ENCODE measurements at regions not wholly inside any gene's neighbourhood (a gene's known extent, or its start where the extent isn't known, plus 50 kb on each side); places are given as distances from the start of the nearest gene placed in this dataset.
"Not testable (repeated sequence)": the region's sequence is repeated elsewhere in the genome, so short reads cannot be mapped to it uniquely, and the experiment has no call there.

DNA sequence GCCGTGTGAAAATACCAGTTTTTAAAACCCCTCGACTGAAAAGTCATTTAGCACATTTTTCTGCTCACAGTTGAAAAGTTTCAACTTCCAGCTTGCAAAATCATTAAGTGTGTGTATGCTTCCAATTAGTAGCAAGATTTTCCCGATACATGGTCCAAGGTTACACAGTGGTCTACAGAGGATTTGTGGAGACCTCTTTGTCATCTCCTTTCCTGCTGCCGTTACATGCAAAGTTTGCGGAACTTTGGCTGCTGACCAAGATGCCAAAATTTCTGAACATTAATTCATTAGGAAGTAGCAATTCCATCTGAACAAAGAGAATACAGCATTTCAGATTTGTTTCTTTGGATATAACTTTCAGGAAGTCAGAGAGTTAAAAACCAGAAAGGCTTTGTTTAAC is 474.6 kb downstream of the PLCL1 start:
- H4K91ac ChIP-seq (ENCODE audit: low read depth, low read length, poor library complexity), result no peak overlapping the region
- H3K27ac ChIP-seq (replicated peaks; ENCODE audit: low read length), result no peak overlapping the region
- no peak overlapping the region for H4K8ac ChIP-seq (ENCODE audit: low read depth, low read length)

DNA sequence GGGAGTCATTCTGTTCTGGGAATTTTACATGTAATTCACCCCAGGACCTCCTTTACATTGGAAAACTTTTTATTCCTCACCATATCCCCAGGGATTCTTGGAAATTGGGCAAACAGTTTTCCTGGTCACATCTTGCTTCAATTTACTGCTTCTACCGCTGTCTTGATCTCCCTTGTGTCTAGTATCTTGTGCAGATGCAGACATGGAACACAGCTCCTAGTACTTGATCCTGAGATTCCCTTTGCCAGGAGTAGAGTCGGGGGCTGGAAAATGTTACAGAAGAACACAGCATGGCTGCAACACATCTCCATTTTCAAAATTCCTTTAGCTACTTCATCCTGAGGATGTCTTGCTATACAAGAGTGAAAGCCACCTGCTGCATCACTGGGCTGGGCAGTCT is 472.8 kb downstream of the PLCL1 start:
- DNase-seq (ENCODE audit: low spot score), result no peak
- H2BK120ac ChIP-seq (ENCODE audit: low read depth, low read length), result no peak overlapping the region

More for the DNA sequence above, 474.6 kb downstream of the PLCL1 start:
- Histone ChIP-seq H3K36me3 (replicated peaks in 1 of 2; ENCODE audit: control insufficient read depth in 2 of 2, insufficient read depth in 2 of 2, low read length in 2 of 2) (no peaks in the 10 kb centered on the region), H2BK12ac (ENCODE audit: low read length) (no peak overlapping the region), H2BK120ac (ENCODE audit: low read depth, low read length) (no peak overlapping the region), H2AK5ac (ENCODE audit: low read depth, low read length) (no peak overlapping the region), H3K79me1 (ENCODE audit: low read depth, low read length) (no peaks in the 10 kb centered on the region), H2BK5ac (ENCODE audit: low read length) (no peak overlapping the region), H3K4me1 (ENCODE audit: control insufficient read depth in 2 of 2, insufficient read depth in 1 of 2, low read depth in 1 of 2, low read length in 2 of 2) (no peaks in the 10 kb centered on the region), H2BK15ac (ENCODE audit: low read length) (no peak overlapping the region), H3K27me3 (ENCODE audit: control insufficient read depth in 3 of 3, insufficient read depth in 3 of 3, low read depth in 1 of 3, low read length in 3 of 3) (peaks cover 0 to 3% (median 0%) of the 10 kb centered on the region in 3 experiments), H3K4ac (ENCODE audit: low read length) (no peak overlapping the region), H3K18ac (ENCODE audit: low read length) (no peak overlapping the region), H2AFZ (ENCODE audit: low read length) (no peak overlapping the region), H3K23ac (ENCODE audit: low read depth, low read length, poor library complexity) (no peak overlapping the region), H3K4me2 (ENCODE audit: insufficient read depth, low read length, poor library complexity, severe bottlenecking) (no peak overlapping the region), H3K9ac (ENCODE audit: low read depth, low read length, poor library complexity) (no peak overlapping the region), H3K14ac (ENCODE audit: low read length) (no peak overlapping the region), H3K4me3 (ENCODE audit: low read length in 2 of 2) (no peak overlapping the region), H3K9me3 (replicated peaks in 1 of 2; ENCODE audit: control insufficient read depth in 2 of 2, insufficient read depth in 1 of 2, low read depth in 1 of 2, low read length in 2 of 2) (no peaks in the 10 kb centered on the region)
- WGBS, 2 donors (ENCODE audit: extremely low coverage in 2 of 2, insufficient read length in 2 of 2, insufficient replicate concordance in 1 of 2), result no CpG with 5 or more reads among the region's 5 CpGs
- DNase-seq (ENCODE audit: low spot score), result no peak

GRCh38 chr2:198273660-198274059 is 469.3 kb downstream of the PLCL1 start:
- H3K14ac ChIP-seq (ENCODE audit: low read length), result no peak overlapping the region
- no peaks in the 10 kb centered on the region for H3K27me3 ChIP-seq (ENCODE audit: control insufficient read depth in 3 of 3, insufficient read depth in 3 of 3, low read depth in 1 of 3, low read length in 3 of 3)
- no peak overlapping the region for H2AFZ ChIP-seq (ENCODE audit: low read length)
- H3K9me3 ChIP-seq (replicated peaks in 1 of 2; ENCODE audit: control insufficient read depth in 2 of 2, insufficient read depth in 1 of 2, low read depth in 1 of 2, low read length in 2 of 2), result no peaks in the 10 kb centered on the region
- H3K79me1 ChIP-seq (ENCODE audit: low read depth, low read length), result no peaks in the 10 kb centered on the region
- no peak for DNase-seq (ENCODE audit: low spot score)
- H3K4ac ChIP-seq (ENCODE audit: low read length), result no peak overlapping the region
- H2BK5ac ChIP-seq (ENCODE audit: low read length), result no peak overlapping the region
- H3K9ac ChIP-seq (ENCODE audit: low read depth, low read length, poor library complexity), result no peak overlapping the region
- H3K4me2 ChIP-seq (ENCODE audit: insufficient read depth, low read length, poor library complexity, severe bottlenecking), result no peak overlapping the region
- H3K27ac ChIP-seq (replicated peaks; ENCODE audit: low read length), result no peak overlapping the region
- H4K91ac ChIP-seq (ENCODE audit: low read depth, low read length, poor library complexity), result no peak overlapping the region
- no peak overlapping the region for H3K18ac ChIP-seq (ENCODE audit: low read length)
- WGBS, 2 donors (ENCODE audit: extremely low coverage in 2 of 2, insufficient read length in 2 of 2, insufficient replicate concordance in 1 of 2), result no CpG with 5 or more reads among the region's 1 CpG
- no peaks in the 10 kb centered on the region for H3K36me3 ChIP-seq (replicated peaks in 1 of 2; ENCODE audit: control insufficient read depth in 2 of 2, insufficient read depth in 2 of 2, low read length in 2 of 2)
- H4K8ac ChIP-seq (ENCODE audit: low read depth, low read length), result no peak overlapping the region
- H3K4me3 ChIP-seq (ENCODE audit: low read length in 2 of 2), result no peak overlapping the region
- no peak overlapping the region for H2AK5ac ChIP-seq (ENCODE audit: low read depth, low read length)
- H2BK120ac ChIP-seq (ENCODE audit: low read depth, low read length), result no peak overlapping the region
- no peak overlapping the region for H2BK12ac ChIP-seq (ENCODE audit: low read length)
- H3K23ac ChIP-seq (ENCODE audit: low read depth, low read length, poor library complexity), result no peak overlapping the region
- H2BK15ac ChIP-seq (ENCODE audit: low read length), result no peak overlapping the region
- H3K4me1 ChIP-seq (ENCODE audit: control insufficient read depth in 2 of 2, insufficient read depth in 1 of 2, low read depth in 1 of 2, low read length in 2 of 2), result peaks cover 0 to 2% of the 10 kb centered on the region in 2 donors

More for the DNA sequence above, 472.8 kb downstream of the PLCL1 start:
- Histone ChIP-seq H3K36me3 (replicated peaks in 1 of 2; ENCODE audit: control insufficient read depth in 2 of 2, insufficient read depth in 2 of 2, low read length in 2 of 2) (no peaks in the 10 kb centered on the region), H3K9me3 (replicated peaks in 1 of 2; ENCODE audit: control insufficient read depth in 2 of 2, insufficient read depth in 1 of 2, low read depth in 1 of 2, low read length in 2 of 2) (no peaks in the 10 kb centered on the region), H4K8ac (ENCODE audit: low read depth, low read length) (no peak overlapping the region), H3K4me3 (ENCODE audit: low read length in 2 of 2) (no peak overlapping the region), H2BK12ac (ENCODE audit: low read length) (no peak overlapping the region), H2BK5ac (ENCODE audit: low read length) (no peak overlapping the region), H2AFZ (ENCODE audit: low read length) (no peak overlapping the region), H4K91ac (ENCODE audit: low read depth, low read length, poor library complexity) (no peak overlapping the region), H3K18ac (ENCODE audit: low read length) (no peak overlapping the region), H3K4me1 (ENCODE audit: control insufficient read depth in 2 of 2, insufficient read depth in 1 of 2, low read depth in 1 of 2, low read length in 2 of 2) (peaks cover 0 to 2% of the 10 kb centered on the region in 2 donors), H3K79me1 (ENCODE audit: low read depth, low read length) (no peaks in the 10 kb centered on the region), H2BK15ac (ENCODE audit: low read length) (no peak overlapping the region), H3K4ac (ENCODE audit: low read length) (no peak overlapping the region), H2AK5ac (ENCODE audit: low read depth, low read length) (no peak overlapping the region), H3K23ac (ENCODE audit: low read depth, low read length, poor library complexity) (no peak overlapping the region), H3K9ac (ENCODE audit: low read depth, low read length, poor library complexity) (no peak overlapping the region), H3K27me3 (ENCODE audit: control insufficient read depth in 3 of 3, insufficient read depth in 3 of 3, low read depth in 1 of 3, low read length in 3 of 3) (no peaks in the 10 kb centered on the region), H3K14ac (ENCODE audit: low read length) (no peak overlapping the region), H3K4me2 (ENCODE audit: insufficient read depth, low read length, poor library complexity, severe bottlenecking) (no peak overlapping the region), H3K27ac (replicated peaks; ENCODE audit: low read length) (no peak overlapping the region)
- WGBS, 2 donors (ENCODE audit: extremely low coverage in 2 of 2, insufficient read length in 2 of 2, insufficient replicate concordance in 1 of 2), result no CpG with 5 or more reads among the region's 2 CpGs

- not testable (repeated sequence) for H3K4me1 ChIP-seq (ENCODE audit: control insufficient read depth in 2 of 2, insufficient read depth in 1 of 2, low read depth in 1 of 2, low read length in 2 of 2); H3K4ac ChIP-seq (ENCODE audit: low read length); H3K27me3 ChIP-seq (ENCODE audit: control insufficient read depth in 3 of 3, insufficient read depth in 3 of 3, low read depth in 1 of 3, low read length in 3 of 3); H3K4me3 ChIP-seq (ENCODE audit: low read length in 2 of 2); H3K27ac ChIP-seq (replicated peaks; ENCODE audit: low read length); H3K4me2 ChIP-seq (ENCODE audit: insufficient read depth, low read length, poor library complexity, severe bottlenecking); H4K91ac ChIP-seq (ENCODE audit: low read depth, low read length, poor library complexity); H3K18ac ChIP-seq (ENCODE audit: low read length); H3K23ac ChIP-seq (ENCODE audit: low read depth, low read length, poor library complexity); H2BK12ac ChIP-seq (ENCODE audit: low read length); H3K9ac ChIP-seq (ENCODE audit: low read depth, low read length, poor library complexity); H2BK15ac ChIP-seq (ENCODE audit: low read length); H3K79me1 ChIP-seq (ENCODE audit: low read depth, low read length); H3K36me3 ChIP-seq (replicated peaks in 1 of 2; ENCODE audit: control insufficient read depth in 2 of 2, insufficient read depth in 2 of 2, low read length in 2 of 2); DNase-seq (ENCODE audit: low spot score); H2AFZ ChIP-seq (ENCODE audit: low read length); H4K8ac ChIP-seq (ENCODE audit: low read depth, low read length); H2BK5ac ChIP-seq (ENCODE audit: low read length); H2BK120ac ChIP-seq (ENCODE audit: low read depth, low read length); H3K9me3 ChIP-seq (replicated peaks in 1 of 2; ENCODE audit: control insufficient read depth in 2 of 2, insufficient read depth in 1 of 2, low read depth in 1 of 2, low read length in 2 of 2); H3K14ac ChIP-seq (ENCODE audit: low read length); H2AK5ac ChIP-seq (ENCODE audit: low read depth, low read length)
- WGBS, 2 donors (ENCODE audit: extremely low coverage in 2 of 2, insufficient read length in 2 of 2, insufficient replicate concordance in 1 of 2), result no CpG with 5 or more reads among the region's 2 CpGs
These were observed 465.8 kb downstream of the PLCL1 start for GRCh38 chr2:198270157-198270556.
